Tibial artery (tissue), 4 donors: ENCODE measurements at regions not wholly inside any gene's neighbourhood (a gene's known extent, or its start where the extent isn't known, plus 50 kb on each side); places are given as distances from the start of the nearest gene placed in this dataset.
"Not testable (repeated sequence)": the region's sequence is repeated elsewhere in the genome, so short reads cannot be mapped to it uniquely, and the experiment has no call there.

ENCODE experiments used
- DNase-seq, 2 donors: peaks; one replicate each; pipeline ENCODE4 v3.0.0-alpha.2; 2019
- H3K27ac ChIP-seq, 2 donors: fragments of 200-600 bp; sonication (generic) in 1 of 2; 1 replicate in 1 of 2; 2 replicates in 1 of 2; pipeline ENCODE4 v1.5.1; 2018 to 2019; ENCODE audit warnings: mild to moderate bottlenecking in 1 of 2
- H3K27me3 ChIP-seq, 2 donors: fragments of 200-600 bp; sonication (generic) in 1 of 2; one replicate each; pipeline versions ENCODE4 v1.5.1 to v1.6.0; 2016 to 2019
- H3K36me3 ChIP-seq, 3 donors: fragments of 200-600 bp; sonication (generic) in 2 of 3; one replicate each; pipeline ENCODE4 v1.5.1; 2016 to 2019; ENCODE audit warnings: mild to moderate bottlenecking in 2 of 3
- H3K4me1 ChIP-seq, 4 donors: fragments of 200-600 bp; sonication (generic) in 2 of 4; 1 replicate in 3 of 4; 2 replicates in 1 of 4; pipeline ENCODE4 v1.5.1; 2016 to 2019
- H3K4me3 ChIP-seq, 2 donors: fragments of 200-600 bp; sonication (generic) in 1 of 2; 1 replicate in 1 of 2; 2 replicates in 1 of 2; pipeline ENCODE4 v1.5.1; 2018 to 2019; ENCODE audit warnings: mild to moderate bottlenecking in 2 of 2
- H3K9me3 ChIP-seq, 3 donors: fragments of 200-600 bp; sonication (generic) in 1 of 3; one replicate each; pipeline ENCODE4 v1.5.1; 2016 to 2019
- CTCF ChIP-seq, 2 experiments: fragments of 200-600 bp in 1 of 2; fragments of 450-650 bp in 1 of 2; IDR thresholded peaks; one replicate each; pipeline ENCODE4 v1.5.1; 2017 to 2019; ENCODE audit warnings: antibody characterized with exemption in 2 of 2, mild to moderate bottlenecking in 1 of 2, moderate library complexity in 1 of 2
- intact Hi-C: fragments of 100-400 bp; cut with DNase I; formaldehyde crosslinking; loops from one replicate; pipeline ENCODE4 v1.15.0; 2023; ENCODE audit warnings: low total_unique reads

GRCh38 chr13:40052954-40053353 lies 397.5 kb downstream of the COG6 start:
- no peaks in the 10 kb centered on the region for H3K9me3 ChIP-seq
- no peak for TF ChIP-seq CTCF (IDR thresholded peaks at IDR 0.05)
- H3K27ac ChIP-seq = no peak overlapping the region
- intact Hi-C loops = no loop called here
- H3K4me3 ChIP-seq = no peak overlapping the region
- no peaks in the 10 kb centered on the region for H3K27me3 ChIP-seq
- no peaks in the 10 kb centered on the region for H3K4me1 ChIP-seq
- DNase-seq = no peak
- H3K36me3 ChIP-seq = no peaks in the 10 kb centered on the region

- DNase-seq = no peak
- no peak for TF ChIP-seq CTCF (IDR thresholded peaks at IDR 0.05)
- Histone ChIP-seq H3K9me3 (no peaks in the 10 kb centered on the region), H3K4me3 (no peak overlapping the region), H3K27me3 (no peaks in the 10 kb centered on the region), H3K27ac (no peak overlapping the region), H3K36me3 (no peaks in the 10 kb centered on the region), H3K4me1 (no peaks in the 10 kb centered on the region)
- intact Hi-C loops = no loop called here
Measured at GRCh38 chr13:40053401-40053800, 397.9 kb downstream of the COG6 start.

- DNase-seq, H3K4me1 ChIP-seq, H3K27ac ChIP-seq, H3K4me3 ChIP-seq, intact Hi-C loops, H3K27me3 ChIP-seq, H3K36me3 ChIP-seq, H3K9me3 ChIP-seq: not testable (repeated sequence)
Measured at GRCh38 chr13:40054422-40054821, 399.0 kb downstream of the COG6 start.

- Histone ChIP-seq H3K27me3 (no peaks in the 10 kb centered on the region), H3K9me3 (no peaks in the 10 kb centered on the region), H3K4me3 (no peak overlapping the region), H3K4me1 (peaks cover 0 to 11% (median 0%) of the 10 kb centered on the region in 4 donors), H3K36me3 (no peaks in the 10 kb centered on the region), H3K27ac (no peak overlapping the region)
- no peak for TF ChIP-seq CTCF (IDR thresholded peaks at IDR 0.05)
- intact Hi-C loops = no loop called here
- DNase-seq = no peak
Measured at GRCh38 chr13:40056898-40057619, 401.6 kb downstream of the COG6 start.

- Histone ChIP-seq H3K27me3 (no peaks in the 10 kb centered on the region), H3K27ac (no peak overlapping the region), H3K36me3 (no peaks in the 10 kb centered on the region), H3K4me1 (peaks cover 0 to 20% (median 4%) of the 10 kb centered on the region in 4 donors), H3K4me3 (no peak overlapping the region), H3K9me3 (no peaks in the 10 kb centered on the region)
- TF ChIP-seq CTCF (IDR thresholded peaks at IDR 0.05) = no peak
- intact Hi-C loops = no loop called here
- DNase-seq = no peak
Measured at GRCh38 chr13:40058757-40059236, 403.3 kb downstream of the COG6 start.

- H3K27ac ChIP-seq = no peak overlapping the region
- no peaks in the 10 kb centered on the region for H3K27me3 ChIP-seq
- intact Hi-C loops = no loop called here
- no peak overlapping the region for H3K4me3 ChIP-seq
- no peaks in the 10 kb centered on the region for H3K9me3 ChIP-seq
- peaks cover 0 to 22% (median 13%) of the 10 kb centered on the region in 4 donors for H3K4me1 ChIP-seq
- H3K36me3 ChIP-seq = no peaks in the 10 kb centered on the region
- TF ChIP-seq CTCF (IDR thresholded peaks at IDR 0.05) = no peak
- no peak for DNase-seq
Measured at GRCh38 chr13:40059540-40060232, 404.2 kb downstream of the COG6 start.
